Endothelial cell (in vitro differentiated cells): ENCODE measurements at regions not wholly inside any gene's neighbourhood (a gene's known extent, or its start where the extent isn't known, plus 50 kb on each side); places are given as distances from the start of the nearest gene placed in this dataset.
A peak's percentile ranks its signal among the peaks of the same experiment; 100 is the strongest.

Experiments used
- DNase-seq: peaks from one replicate; pipeline ENCODE4 v3.0.0; 2021; ENCODE audit warnings: low spot score
- H3K27ac Mint-ChIP-seq: one replicate; pipeline ENCODE4 v1.8.0; 2021; ENCODE audit warnings: mixed read lengths, inconsistent platforms; ENCODE audit not compliant: unreplicated experiment
- H3K27me3 Mint-ChIP-seq: one replicate; pipeline ENCODE4 v1.8.0; 2021; ENCODE audit warnings: mild to moderate bottlenecking, moderate library complexity, mixed read lengths, inconsistent platforms; ENCODE audit not compliant: unreplicated experiment
- H3K36me3 Mint-ChIP-seq: one replicate; pipeline ENCODE4 v1.8.0; 2021; ENCODE audit warnings: mild to moderate bottlenecking, low read depth, mixed read lengths, inconsistent platforms; ENCODE audit not compliant: unreplicated experiment
- H3K4me1 Mint-ChIP-seq: one replicate; pipeline ENCODE4 v1.8.0; 2021; ENCODE audit warnings: mild to moderate bottlenecking, mixed read lengths, inconsistent platforms; ENCODE audit not compliant: unreplicated experiment
- H3K4me3 Mint-ChIP-seq: one replicate; pipeline ENCODE4 v1.8.0; 2021; ENCODE audit warnings: mild to moderate bottlenecking, mixed read lengths, inconsistent platforms; ENCODE audit not compliant: unreplicated experiment
- H3K9me3 Mint-ChIP-seq: one replicate; pipeline ENCODE4 v1.8.0; 2021; ENCODE audit warnings: mixed read lengths, inconsistent platforms; ENCODE audit not compliant: unreplicated experiment
- CTCF ChIP-seq: fragments of 200-600 bp; sonication (generic); IDR thresholded peaks from one replicate; pipeline ENCODE4 v1.5.0; 2021; ENCODE audit warnings: antibody characterized with exemption; ENCODE audit not compliant: unreplicated experiment

GRCh38 chr15:61681038-61681418 lies 379.2 kb downstream of the VPS13C start:
- Mint-ChIP-seq H3K27ac (peak overlapping the region; percentile 62), H3K27me3 (no peaks in the 10 kb centered on the region), H3K4me3 (no peak overlapping the region), H3K4me1 (peaks cover 18% of the 10 kb centered on the region), H3K36me3 (no peaks in the 10 kb centered on the region), H3K9me3 (no peaks in the 10 kb centered on the region)
- no peak for DNase-seq
- TF ChIP-seq CTCF, result no peak

- no peak for DNase-seq
- H3K4me1 Mint-ChIP-seq, result peaks cover 17% of the 10 kb centered on the region
- no peak overlapping the region for H3K27ac Mint-ChIP-seq
- H3K4me3 Mint-ChIP-seq, result no peak overlapping the region
- no peaks in the 10 kb centered on the region for H3K27me3 Mint-ChIP-seq
- H3K36me3 Mint-ChIP-seq, result no peaks in the 10 kb centered on the region
- H3K9me3 Mint-ChIP-seq, result no peaks in the 10 kb centered on the region
- no peak for TF ChIP-seq CTCF
These were observed 379.8 kb downstream of the VPS13C start for GRCh38 chr15:61680260-61681037.

- Mint-ChIP-seq H3K4me1 (peaks cover 13% of the 10 kb centered on the region), H3K27ac (no peak overlapping the region), H3K9me3 (no peaks in the 10 kb centered on the region), H3K27me3 (peaks cover 2% of the 10 kb centered on the region), H3K4me3 (no peak overlapping the region), H3K36me3 (no peaks in the 10 kb centered on the region)
- TF ChIP-seq CTCF, result no peak
- DNase-seq, result no peak
These were observed 388.5 kb downstream of the VPS13C start for GRCh38 chr15:61671736-61672135.

GRCh38 chr15:61668444-61668843 lies 391.8 kb downstream of the VPS13C start:
- Mint-ChIP-seq H3K27ac (no peak overlapping the region), H3K36me3 (no peaks in the 10 kb centered on the region), H3K4me1 (peaks cover 17% of the 10 kb centered on the region), H3K9me3 (no peaks in the 10 kb centered on the region), H3K4me3 (no peak overlapping the region), H3K27me3 (peaks cover 4% of the 10 kb centered on the region)
- DNase-seq, result no peak
- no peak for TF ChIP-seq CTCF

- H3K9me3 Mint-ChIP-seq, result no peaks in the 10 kb centered on the region
- no peak for DNase-seq
- no peak for TF ChIP-seq CTCF
- H3K4me1 Mint-ChIP-seq, result peaks cover 4% of the 10 kb centered on the region
- H3K4me3 Mint-ChIP-seq, result no peak overlapping the region
- no peaks in the 10 kb centered on the region for H3K36me3 Mint-ChIP-seq
- H3K27me3 Mint-ChIP-seq, result peaks cover 2% of the 10 kb centered on the region
- H3K27ac Mint-ChIP-seq, result no peak overlapping the region
These were observed 398.5 kb downstream of the VPS13C start for GRCh38 chr15:61661791-61662190.
